ENCODE measurements at regions not wholly inside any gene's neighbourhood (a gene's known extent, or its start where the extent isn't known, plus 50 kb on each side); places are given as distances from the start of the nearest gene placed in this dataset.

DNA sequence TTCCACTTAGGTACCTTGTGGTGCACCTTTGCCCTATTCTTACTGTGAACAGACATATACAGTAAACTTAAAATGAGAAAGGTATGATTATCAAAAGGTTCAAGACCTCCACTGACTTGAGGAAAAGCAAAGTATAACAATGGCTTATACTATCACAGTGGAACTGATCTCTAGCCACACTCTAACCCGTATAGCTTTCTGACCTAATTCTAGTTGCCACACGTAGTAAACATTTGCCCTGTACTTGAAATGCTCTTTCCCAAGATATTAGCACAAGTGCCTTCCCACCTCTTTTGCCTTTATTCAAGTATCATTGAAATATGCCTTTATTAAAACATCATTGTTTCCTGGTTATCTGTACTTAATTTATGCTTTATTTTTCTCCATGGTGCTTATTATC, 250.4 kb upstream of the PPFIA2 start:
- Histone ChIP-seq H3K27ac (ENCODE audit: low read depth, low read length) (no peak overlapping the region), H3K9ac (ENCODE audit: extremely low read depth, low read length, poor library complexity, severe bottlenecking) (no peak overlapping the region), H3K27me3 (ENCODE audit: control insufficient read depth, insufficient read depth, low read length, poor library complexity, severe bottlenecking) (no peaks in the 10 kb centered on the region), H3K4me3 (ENCODE audit: low read length) (no peak overlapping the region), H3K36me3 (ENCODE audit: control insufficient read depth, insufficient read depth, low read length) (no peaks in the 10 kb centered on the region), H3K9me3 (ENCODE audit: control insufficient read depth, low read length) (no peaks in the 10 kb centered on the region), H3K4me1 (ENCODE audit: control insufficient read depth, insufficient read depth, low read length) (no peaks in the 10 kb centered on the region)
- no peak overlapping the region for H3K4me3 Mint-ChIP-seq
- H3K4me1 Mint-ChIP-seq = no peaks in the 10 kb centered on the region
- TF ChIP-seq, protein P1, sequence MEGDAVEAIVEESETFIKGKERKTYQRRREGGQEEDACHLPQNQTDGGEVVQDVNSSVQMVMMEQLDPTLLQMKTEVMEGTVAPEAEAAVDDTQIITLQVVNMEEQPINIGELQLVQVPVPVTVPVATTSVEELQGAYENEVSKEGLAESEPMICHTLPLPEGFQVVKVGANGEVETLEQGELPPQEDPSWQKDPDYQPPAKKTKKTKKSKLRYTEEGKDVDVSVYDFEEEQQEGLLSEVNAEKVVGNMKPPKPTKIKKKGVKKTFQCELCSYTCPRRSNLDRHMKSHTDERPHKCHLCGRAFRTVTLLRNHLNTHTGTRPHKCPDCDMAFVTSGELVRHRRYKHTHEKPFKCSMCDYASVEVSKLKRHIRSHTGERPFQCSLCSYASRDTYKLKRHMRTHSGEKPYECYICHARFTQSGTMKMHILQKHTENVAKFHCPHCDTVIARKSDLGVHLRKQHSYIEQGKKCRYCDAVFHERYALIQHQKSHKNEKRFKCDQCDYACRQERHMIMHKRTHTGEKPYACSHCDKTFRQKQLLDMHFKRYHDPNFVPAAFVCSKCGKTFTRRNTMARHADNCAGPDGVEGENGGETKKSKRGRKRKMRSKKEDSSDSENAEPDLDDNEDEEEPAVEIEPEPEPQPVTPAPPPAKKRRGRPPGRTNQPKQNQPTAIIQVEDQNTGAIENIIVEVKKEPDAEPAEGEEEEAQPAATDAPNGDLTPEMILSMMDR (conservative IDR thresholded peaks at IDR 0.05) = no peak
- no peak for DNase-seq
- H3K36me3 Mint-ChIP-seq (ENCODE audit: low read depth) = no peaks in the 10 kb centered on the region
- H3K27ac Mint-ChIP-seq = no peak overlapping the region
- 88 to 90% methylated on average over 2 of the region's 2 CpGs for WGBS, 2 experiments (ENCODE audit: insufficient coverage in 1 of 2, insufficient read length in 1 of 2)
- no peaks in the 10 kb centered on the region for H3K27me3 Mint-ChIP-seq (ENCODE audit: insufficient read depth)
- H3K9me3 Mint-ChIP-seq = peaks cover under 1% of the 10 kb centered on the region

DNA sequence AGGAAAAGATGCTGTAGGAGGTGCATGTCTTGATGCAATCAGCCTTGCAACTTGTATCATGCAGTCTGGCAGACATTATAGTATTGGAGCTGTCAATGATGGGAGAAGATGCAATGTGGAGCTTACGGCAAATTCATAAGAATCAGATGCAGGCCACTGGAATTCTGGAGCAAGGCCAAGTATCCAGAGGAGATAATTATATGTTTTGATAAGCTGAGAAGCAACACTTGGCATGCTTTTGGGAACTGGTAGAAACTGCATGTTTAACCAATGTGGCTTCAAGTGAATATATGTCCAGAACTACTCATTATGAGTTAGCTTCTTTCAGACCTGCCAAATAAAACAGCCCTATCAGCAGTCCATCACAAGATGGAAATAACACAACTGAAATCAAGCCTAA, 249.1 kb upstream of the PPFIA2 start:
- TF ChIP-seq, protein P1 (conservative IDR thresholded peaks at IDR 0.05) = no peak
- H3K9me3 ChIP-seq (ENCODE audit: control insufficient read depth, low read length) = no peaks in the 10 kb centered on the region

DNA sequence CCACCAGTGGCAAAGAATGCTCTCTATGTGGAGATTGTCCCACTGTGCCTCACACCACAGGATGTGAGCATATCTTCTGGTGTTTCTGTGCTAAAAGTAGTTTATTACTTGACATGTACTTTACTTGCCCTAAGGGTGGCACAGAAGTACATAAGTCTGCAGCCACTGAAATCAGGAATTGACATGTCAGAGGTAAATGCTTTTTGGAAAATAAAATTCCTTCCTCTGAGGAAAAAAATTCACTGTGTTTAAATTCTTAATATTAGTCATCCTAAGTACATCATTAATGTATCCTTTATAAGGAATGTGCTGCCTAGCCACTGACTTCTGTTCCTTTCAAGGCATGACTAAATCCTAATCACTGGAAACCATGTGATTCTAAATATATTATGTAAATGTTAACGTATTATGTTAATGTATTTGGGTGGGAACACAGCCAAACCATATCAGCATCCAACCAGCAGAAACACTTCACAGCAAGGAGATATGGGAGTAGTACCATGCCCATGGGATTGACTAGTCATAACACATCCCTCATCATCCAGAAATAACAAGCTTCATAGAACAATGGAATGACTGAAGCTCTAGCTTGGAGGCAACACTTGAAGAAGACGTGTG, 239.7 kb upstream of the PPFIA2 start:
- Histone ChIP-seq H3K9ac (ENCODE audit: extremely low read depth, low read length, poor library complexity, severe bottlenecking) (no peak overlapping the region), H3K27ac (ENCODE audit: low read depth, low read length) (no peak overlapping the region), H3K4me1 (ENCODE audit: control insufficient read depth, insufficient read depth, low read length) (no peaks in the 10 kb centered on the region), H3K36me3 (ENCODE audit: control insufficient read depth, insufficient read depth, low read length) (no peaks in the 10 kb centered on the region), H3K9me3 (ENCODE audit: control insufficient read depth, low read length) (no peaks in the 10 kb centered on the region), H3K27me3 (ENCODE audit: control insufficient read depth, insufficient read depth, low read length, poor library complexity, severe bottlenecking) (no peaks in the 10 kb centered on the region), H3K4me3 (ENCODE audit: low read length) (no peak overlapping the region)
- no peaks in the 10 kb centered on the region for H3K27me3 Mint-ChIP-seq (ENCODE audit: insufficient read depth)
- peaks cover 7% of the 10 kb centered on the region for H3K36me3 Mint-ChIP-seq (ENCODE audit: low read depth)
- no peak overlapping the region for H3K27ac Mint-ChIP-seq
- 92% methylated on average over 1 of the region's 2 CpGs; no CpG with 5 or more reads in 1 of the 2 experiments for WGBS, 2 experiments (ENCODE audit: insufficient coverage in 1 of 2, insufficient read length in 1 of 2)
- no peaks in the 10 kb centered on the region for H3K4me1 Mint-ChIP-seq
- peaks cover 14% of the 10 kb centered on the region for H3K9me3 Mint-ChIP-seq
- TF ChIP-seq, protein P1 (conservative IDR thresholded peaks at IDR 0.05) = no peak
- no peak overlapping the region for H3K4me3 Mint-ChIP-seq
- DNase-seq = no peak

More for the DNA sequence above, 249.1 kb upstream of the PPFIA2 start:
- Histone ChIP-seq H3K4me3 (ENCODE audit: low read length) (no peak overlapping the region), H3K4me1 (ENCODE audit: control insufficient read depth, insufficient read depth, low read length) (no peaks in the 10 kb centered on the region), H3K36me3 (ENCODE audit: control insufficient read depth, insufficient read depth, low read length) (no peaks in the 10 kb centered on the region), H3K27me3 (ENCODE audit: control insufficient read depth, insufficient read depth, low read length, poor library complexity, severe bottlenecking) (no peaks in the 10 kb centered on the region), H3K9ac (ENCODE audit: extremely low read depth, low read length, poor library complexity, severe bottlenecking) (no peak overlapping the region), H3K27ac (ENCODE audit: low read depth, low read length) (no peak overlapping the region)
- Mint-ChIP-seq H3K4me3 (no peak overlapping the region), H3K27me3 (ENCODE audit: insufficient read depth) (no peaks in the 10 kb centered on the region), H3K4me1 (no peaks in the 10 kb centered on the region), H3K36me3 (ENCODE audit: low read depth) (no peaks in the 10 kb centered on the region), H3K27ac (no peak overlapping the region), H3K9me3 (no peaks in the 10 kb centered on the region)
- 92 to 100% methylated on average over 1 of the region's 1 CpG for WGBS, 2 experiments (ENCODE audit: insufficient coverage in 1 of 2, insufficient read length in 1 of 2)
- no peak for DNase-seq
